ENCODE measurements at regions not wholly inside any gene's neighbourhood (a gene's known extent, or its start where the extent isn't known, plus 50 kb on each side); places are given as distances from the start of the nearest gene placed in this dataset.

- Histone ChIP-seq H3K4me1 (ENCODE audit: insufficient read depth, low read length, poor library complexity, severe bottlenecking) (no peaks in the 10 kb centered on the region), H3K79me2 (ENCODE audit: insufficient read depth, low read length) (no peaks in the 10 kb centered on the region), H3F3A (ENCODE audit: low read depth) (no peaks in the 10 kb centered on the region), H3K4me2 (ENCODE audit: low read depth, low read length, poor library complexity, severe bottlenecking) (no peak overlapping the region), H3K4me3 (ENCODE audit: low read length, poor library complexity, severe bottlenecking) (no peak overlapping the region), H3K9me3 (ENCODE audit: insufficient read depth, low read depth, low read length) (no peaks in the 10 kb centered on the region), H3K9me2 (replicated peaks; ENCODE audit: low read depth, low read length) (no peaks in the 10 kb centered on the region), H3K9ac (ENCODE audit: low read depth, low read length, poor library complexity, severe bottlenecking) (no peak overlapping the region), H3K27me3 (ENCODE audit: insufficient read depth, low read length, poor library complexity, severe bottlenecking) (no peaks in the 10 kb centered on the region), H4K20me1 (ENCODE audit: insufficient read depth, low read length, poor library complexity, severe bottlenecking) (no peaks in the 10 kb centered on the region), H3K36me3 (ENCODE audit: insufficient read depth, low read length) (no peaks in the 10 kb centered on the region), H2AFZ (ENCODE audit: low read length) (no peak overlapping the region)
- TF ChIP-seq CTCF (conservative IDR thresholded peaks at IDR 0.05; ENCODE audit: low read length) (no peak), EZH2phosphoT487 (IDR thresholded peaks at IDR 0.05; ENCODE audit: borderline replicate concordance) (no peak)
These were observed 1122.9 kb upstream of the B3GALT2 start for GRCh38 chr1:194309269-194309668.

- Histone ChIP-seq H3K79me2 (ENCODE audit: insufficient read depth, low read length) (no peaks in the 10 kb centered on the region), H3K4me3 (ENCODE audit: low read length, poor library complexity, severe bottlenecking) (no peak overlapping the region), H3K9me2 (replicated peaks; ENCODE audit: low read depth, low read length) (no peaks in the 10 kb centered on the region), H3K27me3 (ENCODE audit: insufficient read depth, low read length, poor library complexity, severe bottlenecking) (no peaks in the 10 kb centered on the region), H4K20me1 (ENCODE audit: insufficient read depth, low read length, poor library complexity, severe bottlenecking) (no peaks in the 10 kb centered on the region), H3K36me3 (ENCODE audit: insufficient read depth, low read length) (no peaks in the 10 kb centered on the region), H3K4me1 (ENCODE audit: insufficient read depth, low read length, poor library complexity, severe bottlenecking) (no peaks in the 10 kb centered on the region), H3F3A (ENCODE audit: low read depth) (no peaks in the 10 kb centered on the region), H3K4me2 (ENCODE audit: low read depth, low read length, poor library complexity, severe bottlenecking) (no peak overlapping the region), H3K9me3 (ENCODE audit: insufficient read depth, low read depth, low read length) (no peaks in the 10 kb centered on the region), H2AFZ (ENCODE audit: low read length) (no peak overlapping the region), H3K9ac (ENCODE audit: low read depth, low read length, poor library complexity, severe bottlenecking) (no peak overlapping the region)
- no peak for TF ChIP-seq CTCF (conservative IDR thresholded peaks at IDR 0.05; ENCODE audit: low read length)
- TF ChIP-seq EZH2phosphoT487 (IDR thresholded peaks at IDR 0.05; ENCODE audit: borderline replicate concordance): no peak
These were observed 1114.4 kb upstream of the B3GALT2 start for GRCh38 chr1:194300776-194301175.

- no peaks in the 10 kb centered on the region for H3K4me1 ChIP-seq (ENCODE audit: insufficient read depth, low read length, poor library complexity, severe bottlenecking)
- no peaks in the 10 kb centered on the region for H3K27me3 ChIP-seq (ENCODE audit: insufficient read depth, low read length, poor library complexity, severe bottlenecking)
- H2AFZ ChIP-seq (ENCODE audit: low read length): no peak overlapping the region
- no peaks in the 10 kb centered on the region for H3F3A ChIP-seq (ENCODE audit: low read depth)
- no peaks in the 10 kb centered on the region for H3K36me3 ChIP-seq (ENCODE audit: insufficient read depth, low read length)
- no peak overlapping the region for H3K4me3 ChIP-seq (ENCODE audit: low read length, poor library complexity, severe bottlenecking)
- H4K20me1 ChIP-seq (ENCODE audit: insufficient read depth, low read length, poor library complexity, severe bottlenecking): no peaks in the 10 kb centered on the region
- no peak overlapping the region for H3K4me2 ChIP-seq (ENCODE audit: low read depth, low read length, poor library complexity, severe bottlenecking)
- TF ChIP-seq EZH2phosphoT487 (IDR thresholded peaks at IDR 0.05; ENCODE audit: borderline replicate concordance) (no peak), CTCF (conservative IDR thresholded peaks at IDR 0.05; ENCODE audit: low read length) (no peak)
- H3K79me2 ChIP-seq (ENCODE audit: insufficient read depth, low read length): no peaks in the 10 kb centered on the region
- no peaks in the 10 kb centered on the region for H3K9me2 ChIP-seq (replicated peaks; ENCODE audit: low read depth, low read length)
- H3K9me3 ChIP-seq (ENCODE audit: insufficient read depth, low read depth, low read length): no peaks in the 10 kb centered on the region
- no peak overlapping the region for H3K9ac ChIP-seq (ENCODE audit: low read depth, low read length, poor library complexity, severe bottlenecking)
These were observed 1113.9 kb upstream of the B3GALT2 start for GRCh38 chr1:194300340-194300739.

Data from Loucy (cell line).